Erythroblast (primary cell): ENCODE measurements at regions not wholly inside any gene's neighbourhood (a gene's known extent, or its start where the extent isn't known, plus 50 kb on each side); places are given as distances from the start of the nearest gene placed in this dataset.
"Not testable (repeated sequence)": the region's sequence is repeated elsewhere in the genome, so short reads cannot be mapped to it uniquely, and the experiment has no call there.

Source experiments
- DNase-seq, 2 experiments: peaks; one replicate each; lab custom pipeline; 2025; lab: John Stamatoyannopoulos, UW
- GATA1 ChIP-seq: IDR thresholded peaks from 2 replicates; pipeline ENCODE4 v1.6.1; 2011; ENCODE audit warnings: low read depth, mild to moderate bottlenecking, control low read depth, low read length, moderate library complexity
- POLR2A ChIP-seq: IDR thresholded peaks from 2 replicates; pipeline ENCODE4 v1.6.1; 2011; ENCODE audit warnings: mild to moderate bottlenecking, low read length

GRCh38 chr9:118647331-118647730 lies 721.9 kb downstream of the BRINP1 start:
- no peak for DNase-seq
- TF ChIP-seq GATA1 (no peak), POLR2A (no peak)

DNA sequence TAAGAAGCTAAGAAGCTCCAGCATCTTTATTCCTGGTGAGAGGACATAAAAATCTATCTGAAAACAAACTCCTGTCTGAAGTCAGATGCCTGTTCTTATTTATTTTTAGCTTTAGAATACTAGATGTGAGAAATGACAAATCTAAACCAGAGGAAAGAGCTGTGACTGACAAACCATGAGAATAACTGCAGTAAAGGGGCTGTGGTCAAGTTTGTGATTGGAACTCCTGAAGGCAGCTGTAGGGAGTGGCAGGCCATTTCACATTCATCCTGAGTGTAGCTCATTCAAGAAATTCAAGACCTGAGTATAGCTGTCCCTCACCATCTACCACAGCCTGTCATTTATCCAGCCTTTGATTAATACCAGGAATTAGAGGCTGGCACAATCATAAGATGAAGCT lies 718.8 kb downstream of the BRINP1 start:
- no peak for TF ChIP-seq POLR2A
- no peak for TF ChIP-seq GATA1
- DNase-seq: no peak

DNA sequence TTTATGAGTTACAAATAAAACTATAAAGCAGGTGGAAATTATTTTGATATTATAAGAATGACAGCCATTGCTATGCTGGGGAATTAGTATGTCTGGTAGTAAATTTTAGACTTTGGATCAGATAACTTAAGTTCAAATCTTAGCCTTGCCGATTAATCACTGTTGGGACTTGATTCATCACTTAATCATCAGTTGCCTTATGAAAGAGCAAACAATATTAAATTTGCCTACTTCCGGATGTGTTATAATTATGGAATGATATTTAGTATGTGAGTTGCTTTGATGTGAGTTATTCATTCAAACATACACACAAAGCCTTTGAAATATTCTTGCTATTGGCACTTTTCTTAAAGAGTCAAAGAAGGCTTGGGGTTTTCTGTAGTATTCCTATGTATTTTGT lies 717.7 kb downstream of the BRINP1 start:
- DNase-seq: no peak
- TF ChIP-seq POLR2A: no peak
- TF ChIP-seq GATA1: no peak

- DNase-seq: no peak
- TF ChIP-seq GATA1 (no peak), POLR2A (no peak)
Observed at GRCh38 chr9:118652258-118652657, 717.0 kb downstream of the BRINP1 start.

GRCh38 chr9:118652912-118653311 lies 716.3 kb downstream of the BRINP1 start:
- no peak for TF ChIP-seq POLR2A
- no peak for TF ChIP-seq GATA1
- no peak for DNase-seq

DNA sequence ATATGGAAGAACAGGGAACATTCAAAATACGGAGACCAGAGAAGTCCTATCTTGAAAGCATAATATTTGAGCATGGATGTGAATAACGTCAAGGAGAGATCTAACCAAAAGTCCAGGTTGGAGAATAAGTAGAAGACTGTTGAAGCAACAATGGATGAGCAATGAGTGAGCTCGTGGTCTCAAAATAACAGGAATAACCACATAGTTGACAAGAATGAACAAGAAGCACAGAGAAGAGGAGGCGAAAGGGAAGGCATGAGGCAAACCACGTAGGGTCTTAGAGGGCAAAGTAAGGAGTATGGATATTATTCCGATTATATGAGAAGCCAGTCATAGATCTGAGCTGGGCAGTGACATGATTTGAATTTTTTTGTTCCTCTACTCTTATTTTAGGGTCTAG lies 710.2 kb downstream of the BRINP1 start:
- DNase-seq: no peak
- TF ChIP-seq POLR2A: no peak
- no peak for TF ChIP-seq GATA1

DNA sequence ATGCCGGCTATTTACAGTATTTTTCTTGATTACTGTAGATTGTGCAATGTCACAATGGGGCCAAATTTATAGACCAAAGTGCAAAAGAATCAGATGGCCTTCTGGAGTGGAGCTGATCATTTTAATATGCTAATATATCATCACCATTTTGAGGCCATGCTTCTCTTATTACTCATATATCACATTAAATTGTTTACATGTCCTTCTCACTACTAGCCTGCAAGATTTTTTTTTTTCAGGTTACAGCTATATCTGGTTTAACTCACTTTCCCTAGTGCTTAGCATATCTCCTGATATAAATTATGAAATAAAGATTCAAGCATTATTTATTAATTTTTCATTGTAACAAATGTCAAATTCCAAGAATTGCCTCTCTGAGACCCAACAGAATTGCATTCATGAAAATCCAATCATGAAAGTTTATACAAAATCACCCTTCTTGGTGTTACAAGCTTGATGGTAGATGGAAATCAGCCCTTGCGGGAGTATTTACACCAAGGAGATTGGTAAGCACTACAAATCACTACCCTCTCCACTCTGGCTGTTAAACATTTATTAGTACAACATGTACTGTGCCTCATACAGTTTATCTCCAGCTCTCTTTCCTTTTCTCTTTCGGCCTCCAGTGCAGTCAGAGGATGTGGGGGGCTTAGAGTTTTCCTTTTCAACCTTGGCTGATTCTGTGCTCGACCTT lies 703.9 kb downstream of the BRINP1 start:
- TF ChIP-seq GATA1 (no peak), POLR2A (no peak)
- no peak for DNase-seq

- TF ChIP-seq POLR2A (no peak), GATA1 (no peak)
- no peak for DNase-seq
Observed at GRCh38 chr9:118670011-118670953, 699.0 kb downstream of the BRINP1 start.

DNA sequence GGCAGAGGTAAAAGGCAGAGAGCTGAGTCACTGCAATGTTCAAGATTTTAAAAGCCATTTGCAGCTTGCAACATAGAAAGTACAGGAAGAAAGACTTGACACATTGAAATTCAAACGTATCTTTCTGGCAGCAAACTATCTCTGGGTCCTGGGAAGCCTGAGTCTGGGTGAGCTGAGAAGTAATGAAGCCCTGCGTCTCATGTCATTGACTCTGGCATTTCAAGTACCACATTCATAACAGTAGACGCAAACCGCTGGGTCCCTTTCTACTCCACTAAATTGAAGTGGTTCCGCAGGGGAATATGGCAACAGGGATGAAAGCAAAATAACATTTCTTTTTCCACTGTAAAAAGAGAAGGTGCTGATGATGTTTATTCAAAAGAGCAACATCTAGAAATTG lies 694.3 kb downstream of the BRINP1 start:
- DNase-seq: no peak
- TF ChIP-seq POLR2A (no peak), GATA1 (no peak)

DNA sequence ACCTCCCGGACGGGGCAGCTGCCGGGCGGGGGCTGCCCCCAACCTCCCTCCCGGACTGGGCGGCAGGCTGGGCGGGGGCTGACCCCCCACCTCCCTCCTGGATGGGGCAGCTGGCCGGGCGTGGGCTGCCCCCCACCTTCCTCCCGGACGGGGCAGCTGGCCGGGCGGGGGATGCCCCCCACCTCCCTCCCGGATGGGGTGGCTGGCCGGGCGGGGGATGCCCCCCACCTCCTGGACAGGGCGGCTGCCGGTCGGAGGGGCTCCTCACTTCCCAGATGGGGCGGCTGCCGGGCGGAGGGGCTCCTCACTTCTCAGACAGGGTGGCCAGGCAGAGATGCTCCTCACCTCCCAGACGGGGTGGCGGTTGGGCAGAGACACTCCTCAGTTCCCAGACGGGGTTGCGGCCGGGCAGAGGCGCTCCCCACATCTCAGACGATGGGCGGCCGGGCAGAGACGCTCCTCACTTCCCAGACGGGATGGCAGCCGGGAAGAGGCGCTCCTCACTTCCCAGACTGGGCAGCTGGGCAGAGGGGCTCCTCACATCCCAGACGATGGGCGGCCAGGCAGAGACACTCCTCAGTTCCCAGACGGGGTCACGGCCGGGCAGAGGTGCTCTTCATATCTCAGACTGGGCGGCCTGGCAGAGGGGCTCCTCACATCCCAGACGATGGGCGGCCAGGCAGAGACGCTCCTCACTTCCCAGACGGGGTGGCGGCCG lies 691.1 kb downstream of the BRINP1 start:
- DNase-seq: not testable (repeated sequence)

DNA sequence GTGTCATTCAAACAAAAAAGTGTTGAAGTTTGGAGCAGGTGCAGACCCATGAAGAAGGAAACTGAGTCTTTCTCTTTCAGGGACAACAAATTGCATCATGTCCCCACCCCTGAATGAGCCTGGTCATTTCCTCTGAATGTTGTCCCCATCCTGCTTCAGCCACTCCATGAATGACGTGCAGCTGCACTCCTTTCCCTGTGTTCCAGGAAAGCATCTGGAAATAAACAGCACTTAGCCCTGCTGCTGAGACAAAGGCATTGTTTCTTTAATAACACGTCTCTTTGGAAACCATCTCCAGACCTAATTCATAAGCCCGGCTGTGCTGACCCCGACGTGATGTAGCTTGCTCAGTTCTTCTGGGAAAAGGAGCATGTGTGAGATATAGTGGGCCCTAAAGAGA lies 682.3 kb downstream of the BRINP1 start:
- TF ChIP-seq GATA1: no peak
- no peak for TF ChIP-seq POLR2A
- no peak for DNase-seq

DNA sequence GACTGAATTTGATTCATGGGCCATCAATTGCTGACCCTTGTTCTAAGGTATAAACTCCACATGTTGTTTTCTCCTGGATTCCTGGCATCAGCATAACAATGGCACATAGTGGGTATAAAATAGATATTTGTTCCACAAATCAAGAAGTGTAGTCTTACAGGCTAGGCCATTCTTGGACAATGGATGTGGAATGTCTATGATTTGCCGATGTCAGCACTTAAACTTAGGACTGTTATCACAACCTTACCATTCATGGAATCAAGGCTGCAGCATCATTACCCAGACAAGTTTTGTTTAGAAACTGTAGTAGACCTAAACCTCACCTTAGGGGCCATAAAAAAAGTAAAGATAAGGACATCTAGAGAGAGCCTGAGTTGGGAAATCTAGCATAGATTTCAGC lies 680.0 kb downstream of the BRINP1 start:
- TF ChIP-seq POLR2A (no peak), GATA1 (no peak)
- DNase-seq: no peak

DNA sequence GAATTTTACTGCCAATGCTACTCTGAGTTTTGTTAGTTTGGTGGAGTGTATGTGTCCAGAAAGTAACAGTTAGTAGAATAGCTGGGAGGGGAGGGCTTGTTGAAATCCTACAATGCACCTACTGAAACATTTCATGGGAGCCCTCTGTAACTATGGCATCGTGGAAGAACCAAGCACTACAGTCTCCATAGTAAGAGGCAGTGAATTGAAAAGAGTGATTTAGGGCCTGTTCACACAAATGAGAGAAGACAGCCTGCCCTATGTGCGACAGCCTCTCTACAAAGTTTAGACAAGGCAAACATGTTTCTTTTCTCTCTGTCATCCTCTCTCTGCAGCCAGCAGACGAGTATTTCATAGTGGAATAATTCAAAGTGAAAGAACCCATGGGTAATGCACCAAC lies 676.6 kb downstream of the BRINP1 start:
- DNase-seq: no peak
- TF ChIP-seq POLR2A (no peak), GATA1 (no peak)

- DNase-seq: no peak
- TF ChIP-seq GATA1 (no peak), POLR2A (no peak)
Observed at GRCh38 chr9:118693645-118694044, 675.6 kb downstream of the BRINP1 start.

- not testable (repeated sequence) for DNase-seq
Observed at GRCh38 chr9:118695249-118695648, 674.0 kb downstream of the BRINP1 start.
